Ovary (tissue), 7 donors: ENCODE measurements at regions not wholly inside any gene's neighbourhood (a gene's known extent, or its start where the extent isn't known, plus 50 kb on each side); places are given as distances from the start of the nearest gene placed in this dataset.

Experiments
- DNase-seq, 5 donors: peaks; one replicate each; pipeline ENCODE4 v3.0.0-alpha.2; 2019 to 2020
- H3K27ac ChIP-seq, 2 donors: fragments of 200-600 bp; one replicate each; pipeline versions ENCODE4 v1.5.1 to v1.8.0; 2019 to 2022
- H3K27me3 ChIP-seq: fragments of 200-600 bp; one replicate; pipeline ENCODE4 v1.8.0; 2022
- H3K36me3 ChIP-seq: fragments of 200-600 bp; sonication (generic); one replicate; pipeline ENCODE4 v1.5.1; 2019
- H3K4me1 ChIP-seq: one replicate; pipeline ENCODE4 v1.8.1; 2013; ENCODE audit warnings: mild to moderate bottlenecking, moderate library complexity; ENCODE audit not compliant: insufficient read depth
- H3K4me3 ChIP-seq: fragments of 200-600 bp; sonication (generic); one replicate; pipeline ENCODE4 v1.5.1; 2017
- H3K9me3 ChIP-seq, 2 donors: fragments of 200-600 bp in 1 of 2; sonication (generic) in 1 of 2; one replicate each; pipeline versions ENCODE4 v1.5.1 to v1.8.1; 2013 to 2019; ENCODE audit warnings: mild to moderate bottlenecking in 1 of 2, moderate library complexity in 1 of 2
- CTCF ChIP-seq, 3 donors: fragments of 450-650 bp in 2 of 3; fragments of 200-600 bp in 1 of 3; IDR thresholded peaks; one replicate each; pipeline versions ENCODE4 v1.5.1 to v1.8.0; 2016 to 2022; ENCODE audit warnings: antibody characterized with exemption in 3 of 3, mild to moderate bottlenecking in 1 of 3
- EP300 ChIP-seq: sonication (generic); formaldehyde crosslinking; IDR thresholded peaks from one replicate; pipeline ENCODE4 v1.6.1; 2017; ENCODE audit warnings: antibody characterized with exemption
- POLR2A ChIP-seq: fragments of 450-650 bp; IDR thresholded peaks from one replicate; pipeline ENCODE4 v1.6.1; 2017; ENCODE audit warnings: antibody characterized with exemption, mild to moderate bottlenecking, moderate library complexity
- WGBS, 3 donors: extraction: QIAGEN DNeasy Blood & Tissue Kit in 1 of 3; methylation state at CpG; one replicate each; pipeline versions ENCODE4 v1.1.5 to v1.1.7; 2013 to 2017; 5-methylcytosine and 5-hydroxymethylcytosine counted together
- intact Hi-C, 4 donors: fragments of 100-400 bp; cut with DNase I; formaldehyde crosslinking; loops; one replicate each; pipeline versions ENCODE4 v1.11.0 to v1.15.1; 2022 to 2023
- donor health status: DM: no; HTN: no; CAD: no; lungs with moderate emphysema.
- donor health status: DM: no; HTN: no; CAD: no.
- donor health status: Bipolar disorder and iron deficiency.
- donor health status: DM: no; HTN: no; CAD: no.
- donor health status: DM: yes; HTN: yes; CAD: no.

- Histone ChIP-seq H3K9me3 (no peaks in the 10 kb centered on the region), H3K4me3 (no peak overlapping the region), H3K27ac (no peak overlapping the region), H3K36me3 (no peaks in the 10 kb centered on the region), H3K27me3 (no peaks in the 10 kb centered on the region), H3K4me1 (no peaks in the 10 kb centered on the region)
- no peak for TF ChIP-seq POLR2A
- no peak for TF ChIP-seq EP300
- TF ChIP-seq CTCF (IDR thresholded peaks at IDR 0.05), result no peak
- 73 to 81% (median 78%) methylated on average over 2 of the region's 2 CpGs for WGBS, 3 donors
- intact Hi-C loops, result no loop called here
- no peak for DNase-seq
These were observed 653.8 kb downstream of the NPHP4 start for GRCh38 chr1:5338466-5338865.

- H3K4me3 ChIP-seq, result no peak overlapping the region
- intact Hi-C loops, result no loop called here
- no peaks in the 10 kb centered on the region for H3K4me1 ChIP-seq
- no peaks in the 10 kb centered on the region for H3K27me3 ChIP-seq
- 48 to 76% (median 57%) methylated on average over 5 of the region's 5 CpGs for WGBS, 3 donors
- H3K9me3 ChIP-seq, result no peaks in the 10 kb centered on the region
- DNase-seq, result no peak
- H3K27ac ChIP-seq, result no peak overlapping the region
- no peaks in the 10 kb centered on the region for H3K36me3 ChIP-seq
- no peak for TF ChIP-seq POLR2A
- no peak for TF ChIP-seq CTCF (IDR thresholded peaks at IDR 0.05)
- TF ChIP-seq EP300, result no peak
These were observed 658.9 kb downstream of the NPHP4 start for GRCh38 chr1:5333291-5333690.

GRCh38 chr1:5331101-5331500 lies 661.1 kb downstream of the NPHP4 start:
- no peaks in the 10 kb centered on the region for H3K9me3 ChIP-seq
- 81 to 82% (median 82%) methylated on average over 6 of the region's 6 CpGs for WGBS, 3 donors
- no peak for TF ChIP-seq EP300
- no peak for TF ChIP-seq CTCF (IDR thresholded peaks at IDR 0.05)
- TF ChIP-seq POLR2A, result no peak
- H3K4me1 ChIP-seq, result no peaks in the 10 kb centered on the region
- H3K27me3 ChIP-seq, result no peaks in the 10 kb centered on the region
- intact Hi-C loops, result no loop called here
- H3K27ac ChIP-seq, result no peak overlapping the region
- H3K4me3 ChIP-seq, result no peak overlapping the region
- DNase-seq, result no peak
- no peaks in the 10 kb centered on the region for H3K36me3 ChIP-seq

- 54 to 56% (median 55%) methylated on average over 6 of the region's 6 CpGs for WGBS, 3 donors
- Histone ChIP-seq H3K4me1 (no peaks in the 10 kb centered on the region), H3K36me3 (no peaks in the 10 kb centered on the region), H3K4me3 (no peak overlapping the region), H3K9me3 (no peaks in the 10 kb centered on the region), H3K27me3 (no peaks in the 10 kb centered on the region), H3K27ac (no peak overlapping the region)
- TF ChIP-seq CTCF (IDR thresholded peaks at IDR 0.05) (no peak), POLR2A (no peak), EP300 (no peak)
- no peak for DNase-seq
- intact Hi-C loops, result no loop called here
These were observed 663.0 kb downstream of the NPHP4 start for GRCh38 chr1:5329068-5329739.
